ENCODE measurements at regions not wholly inside any gene's neighbourhood (a gene's known extent, or its start where the extent isn't known, plus 50 kb on each side); places are given as distances from the start of the nearest gene placed in this dataset.

DNA sequence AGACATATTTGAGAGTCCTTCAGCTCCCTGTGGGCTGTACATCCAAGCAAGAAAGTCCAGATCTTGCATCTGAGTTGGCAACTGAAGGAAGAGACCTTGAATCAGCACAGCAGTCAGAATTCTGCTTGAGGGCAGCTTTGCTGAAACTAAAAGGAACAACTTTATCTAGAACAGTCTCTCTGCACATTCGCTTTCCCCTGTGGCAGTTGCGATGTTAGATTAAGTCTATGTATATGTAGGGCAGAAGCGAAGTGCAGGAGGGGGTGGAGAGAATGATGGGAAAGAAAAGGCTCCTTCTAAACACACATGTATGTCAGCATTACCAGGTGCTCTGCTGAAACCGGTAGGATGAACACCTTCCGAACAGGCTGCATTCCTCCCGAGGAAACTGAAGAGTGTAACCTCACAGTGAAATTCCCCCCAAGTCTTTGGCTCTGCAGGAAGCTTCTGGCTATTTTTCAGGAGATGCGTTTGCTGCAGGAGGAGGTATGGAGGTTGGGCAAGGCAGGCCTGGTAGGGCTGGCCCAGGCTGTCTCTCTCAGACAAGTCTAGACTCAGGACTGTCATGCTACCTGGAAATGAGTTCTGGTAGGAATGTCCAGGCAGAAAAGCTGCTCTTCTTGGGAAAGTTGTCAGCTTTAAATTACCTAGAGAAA is 70.0 kb upstream of the ATL2 start:
- no peak for DNase-seq

DNA sequence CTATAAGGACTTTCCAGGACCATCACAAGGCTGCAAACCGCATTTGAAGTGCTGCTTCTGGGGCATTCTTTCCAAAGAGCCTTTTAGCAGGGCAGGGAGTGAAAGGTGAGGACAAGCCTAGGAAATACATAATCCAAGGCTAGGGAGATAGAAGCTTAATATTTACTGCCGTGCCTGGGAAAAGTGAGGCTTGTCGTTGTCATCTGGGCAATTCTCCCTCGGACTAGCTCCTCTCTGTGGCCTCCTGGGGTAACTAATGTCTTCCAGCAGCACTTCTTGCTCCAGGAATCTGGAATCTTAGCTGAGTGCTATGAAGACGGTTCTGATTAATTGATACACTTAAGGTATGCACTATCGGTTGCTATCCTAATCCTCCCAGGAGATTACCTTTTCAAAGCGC is 69.3 kb upstream of the ATL2 start:
- DNase-seq, result no peak

DNA sequence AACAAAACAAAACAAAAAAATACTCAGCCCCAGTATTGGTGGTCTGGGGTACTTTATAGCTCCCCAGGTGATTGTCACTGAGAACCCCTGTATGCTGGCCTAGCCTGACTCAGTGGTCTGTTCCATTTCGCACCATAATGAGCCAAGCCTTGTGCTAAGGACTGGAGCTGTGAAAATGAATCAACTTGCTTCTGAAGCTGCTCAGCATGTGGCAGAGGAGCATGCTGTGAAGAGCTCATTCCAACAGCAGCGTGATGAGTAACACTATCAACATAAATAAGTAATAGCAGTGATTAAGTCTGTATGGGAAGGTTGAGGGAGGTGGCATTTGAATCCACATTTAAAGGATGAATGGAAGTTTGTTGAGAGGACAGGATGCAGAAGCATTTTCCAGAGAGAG is 67.2 kb upstream of the ATL2 start:
- no peak for DNase-seq

DNA sequence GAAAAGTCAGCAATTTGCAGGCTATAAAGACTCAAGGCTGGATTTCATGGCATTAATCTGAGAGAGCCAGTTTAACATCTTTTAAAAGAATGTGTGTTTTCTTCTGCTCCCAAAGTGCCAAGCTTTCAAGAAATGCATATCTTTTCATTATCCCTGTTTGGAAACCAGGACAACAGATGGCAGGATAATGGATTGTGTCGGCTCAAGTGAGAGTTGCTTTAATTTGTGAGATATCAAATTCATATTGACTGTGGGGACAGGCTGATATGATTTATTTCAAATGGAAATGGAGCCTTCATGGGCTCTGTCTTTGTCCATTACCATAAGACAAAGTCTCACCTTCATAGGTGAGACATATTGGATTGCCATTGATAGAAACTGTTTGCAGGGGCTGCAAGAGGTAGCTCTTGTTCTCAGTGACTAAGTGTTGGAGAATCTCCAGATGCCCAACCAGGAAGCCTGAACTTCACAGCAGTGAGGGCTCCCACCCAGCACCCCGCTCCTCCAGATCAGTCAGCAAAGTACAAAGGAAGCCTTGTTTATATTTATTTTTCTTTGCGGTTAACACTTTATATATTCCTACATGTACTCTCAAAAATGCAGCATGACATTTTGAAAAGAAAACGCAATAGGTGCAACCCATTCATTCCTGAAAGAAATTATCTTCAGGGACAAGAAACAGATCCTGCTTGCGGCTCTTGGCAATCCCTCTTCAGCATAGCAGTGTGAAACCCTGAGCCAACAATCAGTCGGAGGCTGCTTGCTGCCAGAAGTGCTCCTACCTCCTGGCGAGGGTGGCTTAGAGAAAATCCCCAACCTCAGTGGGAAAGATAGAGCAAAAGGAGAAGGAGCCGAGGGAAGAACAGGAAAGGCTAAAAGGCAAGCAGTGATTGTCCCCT is 65.8 kb upstream of the ATL2 start:
- DNase-seq, result no peak

DNA sequence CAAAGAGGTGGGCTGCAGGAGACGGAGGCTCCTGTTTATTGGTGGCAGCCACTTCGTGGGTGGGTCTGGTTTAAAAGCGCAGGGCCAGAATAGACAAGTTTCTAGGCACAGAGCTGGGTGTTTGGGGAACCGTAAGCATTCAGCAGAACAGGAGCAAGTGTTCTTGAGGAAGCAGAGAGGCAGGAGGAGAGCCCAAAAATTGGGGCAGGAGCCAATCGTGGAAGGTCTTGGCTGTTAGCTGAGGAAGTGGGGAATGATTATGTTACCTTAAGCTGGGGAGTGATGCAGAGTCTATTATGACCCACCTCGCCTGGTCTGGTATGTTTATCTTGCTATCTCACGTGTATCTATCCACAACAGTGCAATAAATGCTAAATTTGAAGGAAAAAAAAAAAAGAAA is 64.3 kb upstream of the ATL2 start:
- no peak for DNase-seq

- no peak for DNase-seq
These were observed 63.6 kb upstream of the ATL2 start for GRCh38 chr2:38440655-38441054.

GRCh38 chr2:38439863-38440262 is 62.8 kb upstream of the ATL2 start:
- no peak for DNase-seq

DNA sequence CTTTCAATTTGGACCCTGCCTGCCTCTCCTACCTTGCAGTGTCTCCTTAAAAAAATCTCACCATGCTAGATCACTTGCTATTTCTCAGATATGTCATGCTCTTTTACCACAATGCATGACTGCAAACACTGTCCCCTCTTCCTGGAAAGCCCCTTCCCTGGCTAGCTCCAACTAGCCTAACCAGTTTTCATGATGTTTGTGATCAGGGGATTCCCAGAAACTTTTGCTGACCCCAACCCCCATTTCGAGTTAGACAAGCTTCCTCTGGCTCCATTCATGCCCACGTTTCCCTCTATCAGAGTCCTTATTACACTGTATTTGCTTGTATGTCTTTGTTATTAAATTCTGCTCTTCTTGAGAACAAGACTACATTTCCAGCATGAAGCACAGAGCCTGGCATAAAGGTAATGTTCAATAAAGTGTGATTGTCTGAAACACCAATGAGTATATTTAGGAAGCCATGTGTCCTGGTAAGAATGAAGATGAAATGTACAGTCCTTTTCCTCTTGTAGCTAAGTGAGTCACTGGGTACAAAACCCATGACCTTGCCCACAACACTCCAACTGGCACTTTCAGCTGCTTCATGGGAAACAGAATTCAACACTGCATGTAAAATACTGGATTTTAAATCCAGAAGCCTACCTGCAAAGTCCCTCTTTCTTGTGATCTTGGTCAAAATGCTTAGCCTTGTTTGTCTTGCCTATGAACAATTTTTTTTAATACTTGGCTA is 62.0 kb upstream of the ATL2 start:
- DNase-seq, result no peak

DNA sequence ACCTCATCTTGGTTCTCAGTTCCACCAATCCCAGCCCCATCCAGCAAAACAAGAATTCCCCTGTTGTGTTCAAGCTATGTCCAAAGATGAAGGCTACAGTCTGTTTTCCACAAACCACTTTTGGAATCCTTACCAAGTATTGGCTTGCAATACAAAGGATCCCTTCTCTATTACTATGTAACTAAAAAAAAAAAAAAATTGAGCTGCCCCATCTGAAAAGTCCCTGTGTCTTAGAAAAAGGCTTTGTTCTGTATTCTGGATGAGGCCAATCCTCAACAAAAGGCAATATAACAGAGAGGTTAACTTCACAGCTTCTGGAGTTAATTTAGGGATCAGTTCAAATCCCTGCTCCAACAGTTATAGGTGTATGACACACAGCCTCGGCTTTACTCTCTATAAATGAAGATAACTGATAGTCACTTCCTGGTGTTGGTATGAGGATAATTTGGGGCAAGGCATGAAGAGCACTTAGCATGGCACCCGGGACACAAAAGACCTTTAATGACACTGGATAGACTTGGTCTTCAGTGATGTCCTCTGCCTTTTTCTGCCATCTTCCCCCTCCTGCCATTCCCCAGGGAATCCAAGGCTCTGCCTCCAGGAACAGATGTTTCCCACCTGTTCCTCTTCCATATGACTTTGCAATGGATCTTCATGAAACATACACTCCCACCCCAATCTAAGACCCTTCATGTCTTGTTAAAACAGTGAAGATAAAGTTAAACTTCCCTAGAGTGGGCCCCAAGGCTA is 61.2 kb upstream of the ATL2 start:
- no peak for DNase-seq

GRCh38 chr2:38436227-38436664 is 59.2 kb upstream of the ATL2 start:
- DNase-seq, result no peak

DNA sequence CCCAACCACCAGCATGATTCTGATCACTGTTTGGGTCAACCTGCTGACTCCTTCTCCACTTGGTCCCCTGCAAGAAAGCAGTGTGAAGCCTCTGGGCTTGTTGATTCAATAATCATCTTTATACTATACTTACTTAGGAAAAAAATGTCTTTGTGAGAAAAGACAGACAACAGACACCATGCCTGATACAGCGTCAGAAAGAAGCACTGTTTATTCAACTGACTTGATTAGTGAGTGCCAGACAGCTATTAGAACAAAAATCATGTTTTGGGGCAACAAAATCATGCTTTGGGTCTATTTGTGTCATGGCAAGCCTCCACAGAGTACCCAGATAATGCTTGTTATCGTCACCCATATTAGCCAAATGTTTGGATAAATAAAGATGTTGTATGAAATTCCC is 58.7 kb upstream of the ATL2 start:
- DNase-seq, result no peak

DNA sequence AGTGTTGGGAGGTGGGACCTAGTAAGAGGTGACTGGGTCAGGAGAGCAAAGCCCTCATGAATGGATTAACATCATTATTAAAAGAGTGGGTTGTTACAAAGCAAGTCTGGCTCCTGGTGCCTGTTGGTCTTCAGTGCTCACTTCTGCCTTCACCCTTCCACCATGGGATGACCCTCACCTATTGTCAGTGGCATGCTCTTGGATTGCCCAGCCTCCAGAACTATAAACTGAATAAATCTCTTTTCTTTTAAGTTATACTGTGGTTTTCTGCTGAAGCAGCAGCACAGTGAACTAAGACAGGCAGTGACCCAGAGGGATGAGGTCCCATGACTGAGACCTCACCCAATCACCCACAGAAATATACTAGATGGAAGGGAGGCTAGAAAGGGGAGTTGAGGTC is 57.5 kb upstream of the ATL2 start:
- no peak for DNase-seq

GRCh38 chr2:38433607-38433975 is 56.5 kb upstream of the ATL2 start:
- DNase-seq, result no peak

GRCh38 chr2:38432820-38433606 is 55.9 kb upstream of the ATL2 start:
- no peak for DNase-seq

GRCh38 chr2:38430597-38431207 is 53.6 kb upstream of the ATL2 start:
- no peak for DNase-seq

DNA sequence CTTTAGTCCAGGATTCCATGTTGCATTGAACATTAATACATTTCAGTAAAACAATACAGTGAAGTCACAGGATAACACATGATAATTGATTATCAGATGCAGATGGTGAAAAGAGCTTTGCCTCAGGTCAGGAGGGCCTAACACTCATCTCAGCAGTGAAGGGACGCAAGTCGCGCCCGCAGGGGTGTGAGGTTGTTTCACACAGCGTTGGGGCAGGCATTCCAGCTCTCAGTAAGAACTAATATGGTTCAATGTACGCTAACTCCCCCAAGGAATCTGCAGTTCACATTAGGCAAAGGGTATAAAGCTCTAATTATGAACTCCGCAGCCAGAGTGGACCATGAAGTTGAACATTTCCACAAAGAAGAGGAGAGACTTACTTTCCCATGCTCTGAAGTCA is 53.1 kb upstream of the ATL2 start:
- DNase-seq, result no peak

GRCh38 chr2:38427936-38428335 is 50.9 kb upstream of the ATL2 start:
- DNase-seq, result no peak

DNA sequence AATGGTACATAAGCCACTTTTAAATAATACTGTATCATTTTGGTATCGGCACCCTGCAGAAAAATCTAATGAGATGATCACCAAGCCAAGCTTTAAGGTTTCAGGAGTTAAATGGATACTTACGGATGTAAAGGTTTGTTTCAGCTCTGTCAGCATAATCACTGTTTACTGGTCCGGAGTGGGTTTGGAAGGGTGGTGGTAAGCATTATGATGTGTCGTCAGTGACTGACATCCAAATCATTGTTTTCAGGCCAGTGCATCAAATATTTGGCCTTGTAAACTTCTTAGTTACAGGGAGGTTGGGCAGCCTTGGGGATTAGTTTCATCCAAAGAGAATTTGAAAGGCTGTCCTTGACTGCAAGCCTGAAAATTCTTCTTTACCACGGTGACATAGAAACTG is 50.0 kb upstream of the ATL2 start:
- DNase-seq, result no peak

Measured in RPMI8226 (cell line).